Dermis microvascular lymphatic vessel endothelial cell (primary cell): ENCODE measurements at regions not wholly inside any gene's neighbourhood (a gene's known extent, or its start where the extent isn't known, plus 50 kb on each side); places are given as distances from the start of the nearest gene placed in this dataset.

Source experiments
- DNase-seq, 2 donors: peaks; one replicate each; pipeline versions ENCODE4 v3.0.0 to v3.0.0-alpha.2; 2010; ENCODE audit warnings: low read depth in 2 of 2

DNA sequence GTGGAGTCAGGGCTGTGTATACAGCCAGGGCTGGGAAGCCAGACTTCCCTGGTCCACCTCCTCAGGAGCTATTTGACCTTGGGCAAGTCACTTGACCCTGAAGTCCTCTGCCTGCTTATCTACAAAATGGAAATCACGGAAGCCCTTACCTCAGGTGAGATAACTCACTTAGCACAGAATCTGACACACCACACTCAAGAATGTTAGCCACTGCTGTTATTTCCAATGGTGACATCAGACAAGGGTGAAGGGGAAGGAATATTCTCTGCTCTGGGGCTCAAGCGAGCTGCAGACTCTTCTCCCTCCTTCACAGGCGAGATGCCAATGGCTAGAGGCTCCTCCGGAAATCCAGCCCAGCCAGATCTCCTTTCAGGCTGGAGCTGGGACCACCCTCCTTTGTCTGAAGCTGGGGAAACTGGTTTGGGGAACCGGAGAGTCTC is 189.6 kb downstream of the HAUS1 start:
- no peak for DNase-seq

GRCh38 chr18:46294318-46294717 is 190.1 kb downstream of the HAUS1 start:
- no peak for DNase-seq

DNA sequence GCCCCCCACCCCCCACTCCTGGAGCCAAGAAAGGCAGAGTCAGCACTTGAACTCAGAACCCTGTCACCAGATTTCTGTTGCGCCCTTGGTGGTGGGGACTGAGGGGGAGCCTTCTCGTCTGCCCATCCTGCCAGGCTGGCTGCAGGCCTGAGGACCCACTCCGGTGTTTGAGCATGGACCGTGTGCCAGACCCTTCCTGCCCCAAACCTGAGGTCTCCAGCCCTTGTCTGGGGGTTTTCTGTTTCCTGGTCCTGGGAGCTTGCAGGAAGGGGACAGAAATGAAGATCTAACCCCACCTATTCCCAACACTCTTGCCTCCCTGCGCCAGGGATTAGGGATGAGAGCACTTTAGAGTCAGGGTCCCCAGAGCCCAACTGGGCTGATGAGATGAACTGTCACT is 190.6 kb downstream of the HAUS1 start:
- DNase-seq = no peak

DNA sequence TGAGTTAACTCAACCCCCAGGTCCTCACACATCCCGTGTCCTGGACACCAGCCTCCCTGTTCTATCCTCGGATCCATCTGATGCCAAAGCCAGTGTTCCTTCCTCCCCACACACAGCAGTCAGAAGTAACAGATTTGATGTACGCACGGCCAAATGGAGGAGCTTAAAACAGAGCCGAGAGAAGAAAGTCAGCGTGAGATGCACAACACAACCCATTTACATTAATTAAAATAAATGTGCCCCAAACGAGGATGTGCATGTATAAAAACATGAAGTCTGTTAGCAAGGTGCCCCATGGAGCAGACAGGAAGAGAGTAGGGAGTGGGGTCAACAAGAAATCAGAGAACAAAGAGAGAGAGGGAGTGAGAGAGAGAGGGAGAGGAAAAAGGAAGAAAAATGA is 191.2 kb downstream of the HAUS1 start:
- DNase-seq = no peak

DNA sequence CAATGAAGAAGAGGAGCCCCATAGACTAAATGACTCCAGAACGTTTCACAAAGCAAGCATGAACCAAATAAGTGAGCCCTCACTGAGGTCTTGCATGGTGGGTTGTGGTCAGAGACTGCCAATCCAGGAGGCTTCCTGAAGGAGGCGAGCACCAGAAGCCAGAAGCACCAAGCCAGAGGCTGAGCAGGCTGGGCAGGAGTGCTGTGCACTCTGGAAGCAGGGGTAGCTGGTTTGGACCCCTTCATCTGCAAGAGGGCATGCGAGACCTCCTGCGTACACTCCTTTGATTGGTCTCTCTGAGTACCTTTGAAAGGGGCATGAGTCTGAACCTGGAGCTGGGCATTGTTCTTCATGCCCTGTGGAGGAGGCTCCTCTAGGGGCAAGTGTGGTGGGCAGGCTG is 192.5 kb downstream of the HAUS1 start:
- DNase-seq = no peak

GRCh38 chr18:46297124-46297523 is 192.9 kb downstream of the HAUS1 start:
- DNase-seq = no peak

- DNase-seq = no peak
Measured at GRCh38 chr18:46297621-46298020, 193.4 kb downstream of the HAUS1 start.

DNA sequence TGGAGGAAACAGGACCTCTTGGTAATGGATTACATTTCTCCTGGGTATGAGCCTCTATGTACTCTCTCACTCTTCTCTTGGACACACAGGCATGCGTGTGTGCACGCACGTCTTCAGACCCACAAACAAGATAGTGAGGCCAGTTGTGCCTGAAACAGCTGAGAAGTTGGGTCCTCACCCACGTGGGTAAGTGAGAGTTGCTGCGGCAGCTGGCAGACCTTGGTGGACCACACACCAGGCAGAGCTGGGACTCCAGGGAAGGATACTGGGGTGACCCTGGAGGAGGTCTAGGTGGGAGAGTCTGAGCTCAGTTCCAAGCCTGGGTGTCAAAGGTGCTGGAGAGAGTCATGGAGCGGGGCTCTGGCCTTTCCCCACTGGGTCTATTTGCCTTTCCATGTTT is 194.3 kb downstream of the HAUS1 start:
- no peak for DNase-seq

- no peak for DNase-seq
Measured at GRCh38 chr18:46299465-46300008, 195.4 kb downstream of the HAUS1 start.

DNA sequence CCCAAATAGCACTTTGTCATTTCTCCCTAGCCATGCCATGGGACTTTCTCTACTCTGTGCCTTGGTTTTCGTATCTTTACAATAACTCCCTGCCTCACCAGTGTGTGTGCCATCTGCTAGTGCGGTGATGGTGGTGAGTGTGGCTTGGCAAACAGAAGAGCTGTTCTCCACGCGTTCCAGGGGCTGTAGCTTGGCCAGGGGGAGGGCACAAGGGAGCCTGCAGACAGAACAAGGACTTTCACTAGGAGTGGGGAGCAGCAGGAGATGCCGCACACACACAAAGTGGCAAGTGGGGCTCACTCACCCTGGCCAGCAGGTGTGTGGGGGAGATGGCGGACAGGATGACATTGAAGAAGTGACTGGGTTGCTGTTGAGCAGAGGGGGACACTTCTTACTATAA is 196.9 kb downstream of the HAUS1 start:
- DNase-seq = no peak

DNA sequence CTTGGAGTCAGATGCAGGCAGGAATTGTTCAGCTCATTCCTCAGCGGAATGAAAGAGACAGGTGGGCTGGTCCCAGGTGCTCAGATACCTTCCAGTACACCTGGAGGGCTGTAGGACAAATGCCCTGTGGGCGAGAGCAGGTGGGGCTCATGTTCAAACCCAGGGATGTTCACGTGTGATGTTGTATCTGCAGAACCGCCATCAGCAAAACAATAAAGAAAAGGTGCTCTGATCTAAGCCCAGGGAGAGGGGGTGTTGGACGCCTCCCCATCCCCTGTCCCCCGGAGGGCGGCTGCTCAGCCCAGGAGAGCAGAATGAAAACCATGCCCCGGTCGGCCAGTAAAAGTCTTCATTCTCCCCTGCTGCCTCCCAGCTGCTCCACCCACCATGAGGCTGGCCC is 197.4 kb downstream of the HAUS1 start:
- DNase-seq = no peak

DNA sequence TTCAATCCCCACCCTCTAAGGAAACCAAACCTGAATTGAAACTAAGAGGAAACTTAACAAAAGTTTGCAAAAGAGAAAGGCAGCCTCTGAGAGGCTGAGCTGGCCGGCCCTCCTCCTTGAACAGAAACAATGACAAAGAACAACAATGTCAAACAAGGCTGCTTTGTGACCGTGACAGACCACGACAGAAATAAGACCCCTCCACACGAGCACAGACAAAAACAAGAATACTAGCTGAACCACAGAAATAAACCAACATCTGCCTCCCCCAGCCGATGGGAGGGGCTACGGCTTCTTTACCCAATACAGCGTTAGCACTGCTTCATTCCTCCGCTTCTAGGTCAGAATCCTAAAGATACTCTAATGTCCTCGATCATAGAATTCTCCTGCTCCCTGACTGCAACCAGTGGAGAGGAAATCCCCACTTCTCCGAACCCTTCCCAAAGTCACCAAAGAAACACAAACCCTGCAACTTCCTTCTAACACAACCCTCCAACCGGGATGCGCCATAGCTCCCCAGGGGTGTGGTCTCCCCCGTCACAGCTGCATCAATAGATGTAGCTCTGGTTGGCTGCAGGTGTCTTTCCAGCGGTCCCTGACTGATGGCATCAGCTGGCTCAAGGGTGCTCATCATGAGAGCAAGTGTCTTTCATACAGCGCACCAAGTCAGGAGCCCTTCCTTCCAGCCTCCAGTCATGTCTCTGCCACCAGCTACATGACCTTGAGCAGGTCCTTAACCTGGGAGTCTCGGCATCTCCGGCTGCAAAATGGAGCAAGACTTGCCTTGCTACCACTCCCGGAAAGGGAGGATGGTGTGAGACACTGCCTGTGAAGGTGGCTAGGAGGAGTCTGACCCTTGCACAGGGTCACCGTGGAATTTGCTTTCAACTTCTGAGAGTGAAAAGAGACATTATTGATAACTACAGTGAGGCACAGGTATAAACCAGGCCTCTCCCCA is 198.6 kb downstream of the HAUS1 start:
- no peak for DNase-seq

DNA sequence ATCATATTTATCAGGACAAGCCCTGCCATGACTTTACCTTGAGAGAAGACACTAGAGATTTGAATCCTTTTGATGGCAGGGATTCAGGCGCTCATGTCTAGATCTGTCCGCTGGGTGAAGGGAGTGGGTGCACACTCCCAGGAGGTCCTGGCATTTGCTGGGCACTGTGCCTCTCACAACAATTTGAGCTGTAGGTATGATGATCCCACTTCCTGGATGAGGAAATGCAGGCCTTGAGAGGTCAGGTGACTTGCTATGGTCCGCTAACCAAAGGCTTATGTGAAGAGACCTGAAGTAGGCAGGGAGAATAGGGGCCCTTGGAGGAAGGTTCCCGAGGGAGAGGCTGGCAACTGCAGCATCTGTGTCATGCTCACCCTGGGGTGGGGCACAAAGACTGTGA is 206.1 kb downstream of the HAUS1 start:
- DNase-seq = no peak

GRCh38 chr18:46310675-46311345 is 206.6 kb downstream of the HAUS1 start:
- no peak for DNase-seq

DNA sequence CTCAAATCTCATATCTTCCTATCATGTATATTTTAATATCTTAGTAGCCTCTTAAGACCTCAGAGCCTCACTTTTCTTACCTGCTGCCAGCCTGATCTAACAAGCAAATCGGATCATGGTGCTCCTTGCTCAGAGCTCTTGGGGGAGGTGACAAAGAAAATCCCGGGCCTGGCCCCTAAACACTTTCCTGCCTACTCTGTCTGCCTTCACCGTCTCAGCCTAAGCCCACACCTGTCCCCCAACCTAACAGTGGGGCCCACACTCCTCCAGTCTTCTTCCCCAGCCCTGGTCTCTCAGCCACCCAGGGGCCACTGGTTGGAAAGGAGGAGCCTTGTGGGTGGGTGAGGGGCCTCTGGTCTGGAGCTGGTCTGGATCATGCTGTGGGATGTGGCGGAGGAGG is 207.3 kb downstream of the HAUS1 start:
- DNase-seq = no peak

DNA sequence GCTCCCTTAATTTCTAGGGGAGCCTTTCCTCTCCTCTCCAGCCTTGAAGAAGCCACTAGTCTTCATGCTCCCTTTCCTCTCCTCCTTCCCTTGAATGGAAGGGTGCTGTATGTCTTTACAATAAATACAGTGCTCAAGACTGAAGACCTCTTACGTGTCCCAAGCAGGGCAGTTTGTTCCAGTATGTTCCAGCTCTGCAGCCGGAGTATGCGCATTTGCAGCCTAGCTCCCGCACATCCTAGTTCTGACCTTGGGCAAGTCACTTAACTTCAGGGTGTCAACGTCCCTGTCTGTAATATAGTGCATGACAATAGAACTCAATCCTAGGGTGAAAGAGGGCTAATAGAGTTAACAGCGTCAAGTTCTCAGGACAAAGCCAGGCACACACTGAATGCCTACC is 208.0 kb downstream of the HAUS1 start:
- DNase-seq = no peak

DNA sequence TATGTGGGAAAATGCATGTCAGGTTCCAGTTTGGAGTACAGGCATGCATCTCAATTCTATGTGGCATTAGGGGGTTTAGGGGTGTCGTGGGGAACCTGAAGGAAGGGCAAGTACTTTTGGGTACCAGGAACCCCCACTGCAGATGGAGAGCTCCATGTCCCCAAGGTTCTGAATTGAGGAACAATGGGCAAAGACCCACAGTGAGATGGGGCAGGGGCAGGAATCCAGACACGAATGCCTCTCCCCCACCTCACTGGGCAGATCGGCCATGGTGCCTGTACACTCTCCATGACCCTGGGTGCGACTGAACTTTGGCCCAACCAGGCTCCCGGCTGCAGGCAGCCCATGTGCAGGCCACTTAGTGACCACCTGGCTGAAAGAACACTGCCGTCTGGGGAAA is 209.3 kb downstream of the HAUS1 start:
- no peak for DNase-seq

DNA sequence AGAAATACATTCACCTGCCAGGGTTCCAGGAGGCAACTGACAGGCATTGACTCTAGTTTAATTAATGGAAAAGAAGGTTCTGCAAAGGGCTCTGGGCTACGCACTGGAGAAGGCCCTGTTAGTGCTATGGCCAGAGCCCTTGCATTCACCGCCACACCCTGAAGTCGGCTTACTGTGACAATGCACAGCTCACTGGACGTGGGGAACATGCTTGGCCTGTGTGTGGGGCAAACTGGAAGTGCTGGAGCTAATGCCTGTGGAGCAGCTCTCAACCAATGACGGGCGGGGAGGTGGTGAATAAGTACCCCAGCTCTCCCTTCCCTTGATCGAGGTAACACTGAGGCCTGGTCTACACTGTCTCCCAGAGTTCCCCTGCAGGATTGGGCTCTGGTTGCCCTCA is 209.8 kb downstream of the HAUS1 start:
- DNase-seq = no peak

DNA sequence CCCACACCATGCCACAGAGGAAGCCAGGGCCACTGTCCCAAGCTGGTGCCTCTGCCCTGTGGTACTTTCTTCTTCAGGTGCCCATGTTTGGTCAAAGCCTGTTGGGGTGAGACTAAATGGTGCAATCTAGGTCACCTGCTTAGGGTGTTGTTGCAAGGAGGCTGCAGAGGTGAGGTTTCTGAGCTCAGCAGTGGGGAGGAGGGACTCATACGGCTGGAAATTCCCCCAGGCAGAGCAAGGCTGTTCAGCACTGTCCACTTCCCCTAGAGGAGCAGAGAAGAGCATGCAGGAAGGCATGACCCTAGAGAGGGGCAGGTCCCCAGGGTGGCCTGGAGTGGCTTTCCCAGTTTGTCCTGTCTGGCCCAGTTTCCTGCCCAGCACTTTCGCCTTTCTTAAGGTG is 211.0 kb downstream of the HAUS1 start:
- DNase-seq = no peak

- DNase-seq = no peak
Measured at GRCh38 chr18:46318356-46318755, 214.2 kb downstream of the HAUS1 start.

DNA sequence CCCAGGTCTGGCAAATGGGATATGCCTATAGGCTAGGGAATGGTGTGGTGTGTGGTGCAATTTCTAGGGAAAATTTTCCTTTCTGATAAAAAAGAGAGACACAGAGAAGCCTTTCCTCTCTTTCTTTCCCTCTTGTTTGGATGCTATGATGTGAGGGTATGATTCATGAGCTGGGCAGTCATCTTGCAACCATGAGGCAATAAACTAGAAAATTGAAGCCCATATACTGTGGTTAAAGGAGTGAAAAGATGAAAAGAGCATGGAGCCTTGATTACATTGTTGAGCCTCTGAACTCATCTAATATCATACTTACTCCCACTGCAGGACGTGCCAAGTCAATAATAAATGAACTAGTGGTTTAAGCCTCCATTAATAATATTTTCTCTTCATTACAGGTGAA is 215.6 kb downstream of the HAUS1 start:
- no peak for DNase-seq

GRCh38 chr18:46320297-46320696 is 216.1 kb downstream of the HAUS1 start:
- DNase-seq = no peak
